Body of pancreas (tissue), 4 donors: ENCODE measurements at regions not wholly inside any gene's neighbourhood (a gene's known extent, or its start where the extent isn't known, plus 50 kb on each side); places are given as distances from the start of the nearest gene placed in this dataset.
"Not testable (repeated sequence)": the region's sequence is repeated elsewhere in the genome, so short reads cannot be mapped to it uniquely, and the experiment has no call there.

Experiments used
- POLR2A ChIP-seq, 3 donors: fragments of 450-650 bp; IDR thresholded peaks; one replicate each; pipeline ENCODE4 v1.6.1; 2016; ENCODE audit warnings: antibody characterized with exemption in 3 of 3, mild to moderate bottlenecking in 2 of 3
- TF ChIP-seq, protein P1 (sequence below), 7 experiments: fragments of 450-650 bp in 4 of 7; fragments of 200-600 bp in 3 of 7; sonication (generic) in 3 of 7; IDR thresholded peaks; one replicate each; pipeline ENCODE4 v1.5.1; 2016 to 2019; ENCODE audit warnings: antibody characterized with exemption in 7 of 7

DNA sequence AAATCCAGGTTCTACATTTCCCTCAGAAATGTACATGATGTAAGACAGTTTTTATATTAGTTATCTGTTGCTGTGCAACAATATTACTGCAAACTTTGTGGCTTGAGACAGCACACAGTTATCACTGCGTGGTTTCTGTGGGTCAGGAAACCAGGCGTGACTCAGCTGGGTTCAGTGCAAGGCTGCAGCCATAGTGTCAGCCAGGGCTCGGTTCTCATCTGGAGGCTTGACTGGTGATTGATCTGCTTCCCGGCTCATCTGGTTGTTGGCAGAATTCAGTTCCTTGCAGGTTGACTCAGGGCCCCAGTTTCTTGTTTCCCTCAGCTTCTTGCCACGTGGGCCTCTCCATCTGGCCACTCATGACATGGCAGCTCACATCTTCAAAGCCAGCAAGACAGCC lies 146.8 kb upstream of the ROPN1B start:
- TF ChIP-seq POLR2A (IDR thresholded peaks at IDR 0.05) = not testable (repeated sequence)
- TF ChIP-seq, protein P1, sequence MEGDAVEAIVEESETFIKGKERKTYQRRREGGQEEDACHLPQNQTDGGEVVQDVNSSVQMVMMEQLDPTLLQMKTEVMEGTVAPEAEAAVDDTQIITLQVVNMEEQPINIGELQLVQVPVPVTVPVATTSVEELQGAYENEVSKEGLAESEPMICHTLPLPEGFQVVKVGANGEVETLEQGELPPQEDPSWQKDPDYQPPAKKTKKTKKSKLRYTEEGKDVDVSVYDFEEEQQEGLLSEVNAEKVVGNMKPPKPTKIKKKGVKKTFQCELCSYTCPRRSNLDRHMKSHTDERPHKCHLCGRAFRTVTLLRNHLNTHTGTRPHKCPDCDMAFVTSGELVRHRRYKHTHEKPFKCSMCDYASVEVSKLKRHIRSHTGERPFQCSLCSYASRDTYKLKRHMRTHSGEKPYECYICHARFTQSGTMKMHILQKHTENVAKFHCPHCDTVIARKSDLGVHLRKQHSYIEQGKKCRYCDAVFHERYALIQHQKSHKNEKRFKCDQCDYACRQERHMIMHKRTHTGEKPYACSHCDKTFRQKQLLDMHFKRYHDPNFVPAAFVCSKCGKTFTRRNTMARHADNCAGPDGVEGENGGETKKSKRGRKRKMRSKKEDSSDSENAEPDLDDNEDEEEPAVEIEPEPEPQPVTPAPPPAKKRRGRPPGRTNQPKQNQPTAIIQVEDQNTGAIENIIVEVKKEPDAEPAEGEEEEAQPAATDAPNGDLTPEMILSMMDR (IDR thresholded peaks at IDR 0.05) = not testable (repeated sequence)
